ENCODE measurements at regions not wholly inside any gene's neighbourhood (a gene's known extent, or its start where the extent isn't known, plus 50 kb on each side); places are given as distances from the start of the nearest gene placed in this dataset.

GRCh38 chr3:170753421-170754310 is 116.3 kb downstream of the RPL22L1 start:
- no peak for DNase-seq (ENCODE audit: low read depth in 2 of 2)

- DNase-seq (ENCODE audit: low read depth in 2 of 2) = no peak
These were observed 117.3 kb downstream of the RPL22L1 start for GRCh38 chr3:170752571-170753155.

- DNase-seq (ENCODE audit: low read depth in 2 of 2) = no peak
These were observed 118.1 kb downstream of the RPL22L1 start for GRCh38 chr3:170751899-170752293.

- DNase-seq (ENCODE audit: low read depth in 2 of 2) = no peak
These were observed 118.7 kb downstream of the RPL22L1 start for GRCh38 chr3:170751083-170751898.

DNA sequence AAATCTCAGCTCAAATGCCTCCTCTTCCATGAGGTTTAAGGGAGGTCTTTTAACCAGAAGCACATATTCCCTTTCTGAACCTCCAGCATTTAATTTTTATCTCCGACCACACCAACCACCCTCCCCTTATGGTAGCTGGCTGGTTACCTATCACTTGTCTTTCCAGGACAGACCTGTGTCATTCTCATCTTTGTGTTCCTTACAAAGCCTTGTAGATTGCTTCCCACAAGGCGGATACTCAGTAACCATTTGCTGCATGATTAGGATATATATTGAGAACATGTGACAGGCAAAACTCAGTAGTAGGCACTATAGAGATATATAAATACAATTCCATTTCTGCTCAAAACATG is 119.5 kb downstream of the RPL22L1 start:
- DNase-seq (ENCODE audit: low read depth in 2 of 2) = no peak

- DNase-seq (ENCODE audit: low read depth in 2 of 2) = no peak
These were observed 120.1 kb downstream of the RPL22L1 start for GRCh38 chr3:170749765-170750477.

DNA sequence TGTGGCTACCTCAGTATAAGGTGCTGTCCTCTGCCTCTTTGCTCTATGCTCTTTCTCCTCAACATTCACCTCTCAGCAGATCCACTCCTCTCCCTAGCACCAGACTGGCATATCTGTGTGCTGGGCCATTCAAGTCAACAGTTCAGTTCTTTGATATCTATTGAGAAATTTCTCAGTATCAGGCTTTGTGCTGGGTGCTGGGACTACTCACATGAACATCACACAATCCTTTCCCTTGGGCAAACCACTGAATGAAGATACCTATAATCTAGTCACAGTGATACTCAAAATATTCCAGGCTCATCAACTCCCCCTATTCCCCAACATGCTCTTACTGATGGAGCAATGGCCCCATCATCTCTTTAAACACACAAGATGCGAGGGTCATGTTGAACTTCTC is 120.8 kb downstream of the RPL22L1 start:
- no peak for DNase-seq (ENCODE audit: low read depth in 2 of 2)

DNA sequence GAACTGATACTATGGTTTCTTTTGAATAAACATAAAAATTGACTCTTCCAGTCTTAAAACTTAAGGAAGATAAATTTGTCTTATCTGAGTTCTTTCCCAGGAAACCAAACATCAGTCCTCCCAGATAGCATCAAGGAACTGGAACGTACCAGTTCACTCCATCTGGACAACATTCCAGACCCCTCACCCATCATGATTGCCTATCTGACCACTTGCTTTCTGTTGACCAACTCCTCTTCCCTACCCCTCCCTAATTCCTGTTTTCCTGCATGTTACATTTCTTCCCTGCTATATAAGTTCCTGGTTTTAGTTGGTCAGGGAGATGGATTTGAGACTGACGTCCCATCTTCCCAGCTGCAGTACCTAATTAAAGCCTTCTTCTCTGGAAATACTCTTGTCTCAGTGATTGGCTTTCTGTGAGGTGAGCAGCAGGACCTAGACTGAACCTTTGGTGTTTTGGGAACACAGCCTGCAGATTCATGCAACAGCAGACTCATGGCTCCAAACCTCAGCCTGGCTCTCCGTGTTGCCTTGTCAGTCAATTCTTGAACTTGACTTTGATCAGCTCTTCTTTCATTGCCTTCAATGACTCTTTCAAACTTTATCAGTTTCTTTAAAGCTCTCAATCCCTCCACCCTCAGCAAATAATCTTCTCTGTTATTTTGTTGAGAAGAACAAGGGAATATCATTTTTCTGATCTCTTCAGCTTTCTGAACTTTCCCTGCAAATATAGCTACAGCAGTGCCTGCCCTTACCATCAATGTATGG is 123.6 kb downstream of the RPL22L1 start:
- DNase-seq (ENCODE audit: low read depth in 2 of 2) = no peak

GRCh38 chr3:170745211-170745718 is 124.7 kb downstream of the RPL22L1 start:
- DNase-seq (ENCODE audit: low read depth in 2 of 2) = no peak

DNA sequence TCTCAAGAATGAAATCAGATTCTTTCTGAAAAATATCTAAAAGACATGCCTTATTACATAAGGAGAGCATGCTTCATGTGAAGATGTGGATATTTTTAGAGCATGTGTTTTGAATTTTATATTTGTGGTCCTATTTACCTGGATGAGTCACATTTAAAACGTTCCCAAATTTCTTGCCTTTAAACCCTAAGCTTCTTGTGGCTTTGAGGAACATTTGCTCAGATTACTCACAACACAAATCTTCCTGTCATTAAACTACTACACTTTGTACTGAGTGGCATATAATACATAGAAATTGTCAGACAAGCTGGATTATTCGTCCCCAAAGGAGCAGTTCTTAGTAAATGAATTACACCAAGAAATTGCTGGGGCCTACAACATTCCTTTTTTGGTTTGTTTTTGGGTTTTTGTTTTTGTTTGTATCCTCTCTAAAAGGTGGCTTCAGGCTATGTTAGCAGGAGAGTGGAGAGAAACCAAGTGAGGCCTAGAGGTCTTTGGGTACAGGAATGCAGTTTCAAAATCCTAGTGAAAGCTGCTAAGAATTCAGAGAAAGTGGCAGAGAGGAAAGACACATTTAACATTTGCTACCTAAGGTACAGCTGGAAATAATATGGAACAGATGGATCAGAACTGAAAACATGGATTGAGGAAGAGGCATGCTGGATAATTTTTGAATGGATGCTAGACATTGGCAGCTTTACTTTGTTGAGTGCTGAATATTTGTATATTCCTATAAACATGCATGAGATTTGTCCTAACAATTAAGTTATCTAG is 128.1 kb downstream of the RPL22L1 start:
- no peak for DNase-seq (ENCODE audit: low read depth in 2 of 2)

- DNase-seq (ENCODE audit: low read depth in 2 of 2) = no peak
These were observed 129.0 kb downstream of the RPL22L1 start for GRCh38 chr3:170740726-170741591.

- no peak for DNase-seq (ENCODE audit: low read depth in 2 of 2)
These were observed 129.7 kb downstream of the RPL22L1 start for GRCh38 chr3:170740285-170740684.

DNA sequence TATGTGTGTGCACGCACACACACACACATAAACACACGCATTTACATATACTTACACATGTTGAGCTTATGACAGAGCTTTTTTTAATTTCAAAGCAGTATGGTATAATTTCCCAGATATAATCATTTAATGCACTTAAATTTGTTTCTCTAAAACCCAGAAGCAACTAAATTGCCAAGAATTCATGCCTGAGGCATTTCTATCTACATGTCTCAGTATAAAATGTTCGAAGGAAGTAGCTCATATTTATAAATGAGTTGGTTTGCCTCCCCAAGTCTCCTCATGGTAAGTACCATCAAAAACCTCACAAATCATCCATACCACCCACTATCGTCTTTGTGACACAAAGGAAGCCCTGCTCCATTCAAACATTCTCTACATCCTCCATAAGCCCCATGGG is 130.6 kb downstream of the RPL22L1 start:
- no peak for DNase-seq (ENCODE audit: low read depth in 2 of 2)

- no peak for DNase-seq (ENCODE audit: low read depth in 2 of 2)
These were observed 131.2 kb downstream of the RPL22L1 start for GRCh38 chr3:170738766-170739165.

GRCh38 chr3:170737498-170738162 is 132.4 kb downstream of the RPL22L1 start:
- no peak for DNase-seq (ENCODE audit: low read depth in 2 of 2)

DNA sequence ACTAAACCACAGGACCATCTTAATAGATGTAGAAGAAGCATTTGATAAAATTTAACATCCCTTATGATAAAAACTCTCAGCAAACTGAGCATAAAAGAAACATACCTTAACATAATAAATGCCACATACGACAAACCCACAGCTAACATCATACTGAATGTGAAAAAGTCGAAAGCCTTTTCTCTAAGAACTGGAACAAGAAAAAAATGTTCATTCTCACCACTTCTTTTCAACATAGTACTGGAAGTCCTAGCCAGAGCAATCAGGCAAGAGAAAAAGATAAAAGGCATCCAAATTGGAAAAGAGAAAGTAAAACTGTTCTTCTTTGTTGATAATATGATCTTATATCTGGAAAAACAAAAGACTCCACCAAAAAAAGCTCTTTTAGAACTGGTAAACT is 134.2 kb downstream of the RPL22L1 start:
- no peak for DNase-seq (ENCODE audit: low read depth in 2 of 2)

DNA sequence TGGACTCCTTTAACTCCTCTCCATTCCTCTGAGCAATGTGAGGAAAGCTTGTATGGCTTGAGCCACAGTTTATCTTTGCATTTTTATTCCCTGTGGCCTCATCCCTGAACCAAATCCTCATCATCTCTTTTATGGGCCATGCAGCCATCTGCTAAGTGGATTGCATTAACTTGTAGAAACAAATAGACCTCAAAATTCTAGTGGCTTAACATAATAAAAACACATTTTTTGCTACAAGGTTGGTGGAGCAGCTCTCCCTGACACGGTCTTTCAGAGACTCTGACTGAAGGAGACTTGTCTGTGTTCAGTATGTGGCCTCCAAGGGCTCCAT is 135.3 kb downstream of the RPL22L1 start:
- DNase-seq (ENCODE audit: low read depth in 2 of 2) = no peak

DNA sequence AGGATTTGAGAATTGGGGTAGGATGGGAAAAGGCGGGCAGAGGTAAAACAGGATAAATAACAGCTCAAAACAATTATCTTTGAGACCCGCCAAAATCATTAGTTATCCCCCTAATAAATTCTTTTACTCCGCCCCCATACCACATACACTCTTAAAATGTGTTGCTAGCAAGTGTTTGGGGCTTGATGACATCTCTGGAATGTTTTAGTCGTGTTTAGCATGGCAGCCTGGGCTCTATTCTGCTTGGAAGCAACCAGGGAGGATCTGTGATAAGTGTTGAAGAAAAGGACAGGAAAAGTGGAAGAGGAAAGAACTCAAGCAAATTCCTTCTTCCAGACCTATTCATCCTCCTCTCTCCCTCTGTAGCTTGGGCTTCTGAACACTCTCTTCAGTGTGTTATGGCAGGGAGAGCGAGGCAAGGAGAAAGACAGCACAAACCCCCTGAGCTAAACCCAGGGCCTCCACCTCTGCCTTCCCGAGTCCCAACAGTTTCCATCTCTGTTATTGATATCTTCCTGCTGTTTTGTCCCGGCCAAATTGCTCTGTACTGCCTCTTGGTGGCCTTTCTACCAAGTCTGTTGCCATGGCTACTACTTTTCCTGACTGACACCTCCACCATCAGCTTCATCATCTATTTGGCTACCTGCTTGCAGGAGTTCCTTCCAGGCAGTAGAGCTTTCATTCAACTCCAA is 135.8 kb downstream of the RPL22L1 start:
- DNase-seq (ENCODE audit: low read depth in 2 of 2) = no peak

Measured in stimulated activated CD4-positive, alpha-beta T cell treated with anti-CD3 and anti-CD28 coated beads, Interleukin-4, amount 100 ng/mL, for 48 hours (primary cell).